ENCODE measurements at regions not wholly inside any gene's neighbourhood (a gene's known extent, or its start where the extent isn't known, plus 50 kb on each side); places are given as distances from the start of the nearest gene placed in this dataset.

DNA sequence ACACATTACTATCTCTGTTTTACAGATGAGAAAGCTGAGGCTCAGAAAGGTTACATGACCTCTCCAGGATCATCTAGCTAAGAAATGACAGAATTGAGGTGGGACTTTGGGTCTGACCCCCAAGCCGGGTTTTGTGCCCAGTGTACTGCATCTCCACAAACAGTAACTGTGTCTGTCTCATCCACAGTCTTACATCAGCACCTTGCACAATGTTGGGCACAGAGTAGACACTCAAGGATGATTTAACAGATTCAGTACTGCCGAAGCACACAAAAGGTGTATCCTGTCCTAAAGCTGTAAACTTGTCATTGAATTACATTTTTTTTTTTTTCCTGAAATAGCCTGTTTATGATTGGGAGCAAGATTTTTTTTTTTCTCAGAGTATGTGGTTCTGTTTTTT is 84.8 kb downstream of the ADCYAP1 start:
- DNase-seq (ENCODE audit: low read depth): no peak
- no peak overlapping the region for H3K4me3 ChIP-seq (ENCODE audit: low read depth, low read length)
- TF ChIP-seq, protein P1, sequence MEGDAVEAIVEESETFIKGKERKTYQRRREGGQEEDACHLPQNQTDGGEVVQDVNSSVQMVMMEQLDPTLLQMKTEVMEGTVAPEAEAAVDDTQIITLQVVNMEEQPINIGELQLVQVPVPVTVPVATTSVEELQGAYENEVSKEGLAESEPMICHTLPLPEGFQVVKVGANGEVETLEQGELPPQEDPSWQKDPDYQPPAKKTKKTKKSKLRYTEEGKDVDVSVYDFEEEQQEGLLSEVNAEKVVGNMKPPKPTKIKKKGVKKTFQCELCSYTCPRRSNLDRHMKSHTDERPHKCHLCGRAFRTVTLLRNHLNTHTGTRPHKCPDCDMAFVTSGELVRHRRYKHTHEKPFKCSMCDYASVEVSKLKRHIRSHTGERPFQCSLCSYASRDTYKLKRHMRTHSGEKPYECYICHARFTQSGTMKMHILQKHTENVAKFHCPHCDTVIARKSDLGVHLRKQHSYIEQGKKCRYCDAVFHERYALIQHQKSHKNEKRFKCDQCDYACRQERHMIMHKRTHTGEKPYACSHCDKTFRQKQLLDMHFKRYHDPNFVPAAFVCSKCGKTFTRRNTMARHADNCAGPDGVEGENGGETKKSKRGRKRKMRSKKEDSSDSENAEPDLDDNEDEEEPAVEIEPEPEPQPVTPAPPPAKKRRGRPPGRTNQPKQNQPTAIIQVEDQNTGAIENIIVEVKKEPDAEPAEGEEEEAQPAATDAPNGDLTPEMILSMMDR (IDR thresholded peaks at IDR 0.05; ENCODE audit: insufficient read depth, low read depth, low read length): no peak

DNA sequence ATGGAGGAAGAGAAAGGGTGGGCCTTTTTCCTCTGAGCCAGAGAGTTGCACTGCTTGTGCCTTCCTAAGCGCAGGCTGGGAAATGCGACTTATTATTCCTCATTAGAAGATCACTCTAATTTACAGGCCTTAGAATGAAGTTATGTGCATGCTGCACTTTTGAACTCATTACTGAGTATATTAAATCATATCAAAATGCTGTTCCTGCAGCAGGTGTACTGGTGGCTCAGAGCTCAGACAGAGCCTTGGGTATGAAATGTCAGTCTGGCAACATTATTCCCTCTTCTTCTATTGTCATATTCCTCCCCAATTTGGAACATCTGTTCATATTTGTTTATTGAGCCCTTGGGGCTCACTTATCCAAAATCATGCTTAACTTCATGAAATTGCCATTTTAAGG is 85.5 kb downstream of the ADCYAP1 start:
- H3K4me3 ChIP-seq (ENCODE audit: low read depth, low read length): no peak overlapping the region
- no peak for DNase-seq (ENCODE audit: low read depth)
- TF ChIP-seq, protein P1 (IDR thresholded peaks at IDR 0.05; ENCODE audit: insufficient read depth, low read depth, low read length): no peak

DNA sequence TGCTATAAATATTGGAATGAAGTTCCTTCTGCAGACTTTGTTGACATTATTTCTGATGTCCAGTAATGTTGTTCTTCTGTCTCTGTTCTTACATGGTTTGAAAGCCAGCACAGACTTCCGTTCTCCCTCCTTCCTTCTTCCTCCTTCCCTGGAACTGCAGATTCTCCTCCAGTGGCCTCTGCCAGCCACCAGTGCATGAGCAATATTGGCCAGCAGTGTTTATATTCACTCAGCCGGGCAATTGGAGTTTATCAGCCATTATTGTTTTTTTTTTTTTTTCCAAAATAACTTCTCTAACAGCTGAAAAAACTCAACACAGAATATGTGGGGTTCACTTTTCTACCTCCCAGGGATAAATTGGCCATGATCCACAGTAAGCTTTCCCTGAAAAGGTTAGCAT is 86.8 kb downstream of the ADCYAP1 start:
- TF ChIP-seq, protein P1 (IDR thresholded peaks at IDR 0.05; ENCODE audit: insufficient read depth, low read depth, low read length): no peak
- H3K4me3 ChIP-seq (ENCODE audit: low read depth, low read length): no peak overlapping the region
- DNase-seq (ENCODE audit: low read depth): no peak

DNA sequence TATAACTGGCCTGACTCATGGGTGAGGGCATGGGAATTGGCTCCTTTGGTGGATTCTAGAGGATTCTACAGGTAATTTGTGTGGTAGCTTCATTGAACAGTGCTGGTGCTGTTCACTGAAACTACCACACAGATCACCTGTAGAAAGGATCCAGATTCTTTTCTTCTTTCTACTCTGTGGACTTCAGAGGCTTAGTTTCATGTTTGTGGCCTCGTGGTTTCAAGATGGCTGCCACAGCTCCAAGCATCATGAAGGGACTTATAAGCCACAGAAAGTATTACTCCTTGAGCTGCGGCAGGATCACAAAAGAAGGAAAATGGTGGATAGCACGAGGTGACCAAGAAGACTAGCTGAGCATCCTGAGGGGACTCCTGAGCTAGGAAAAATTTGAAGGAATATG is 88.9 kb downstream of the ADCYAP1 start:
- TF ChIP-seq, protein P1 (IDR thresholded peaks at IDR 0.05; ENCODE audit: insufficient read depth, low read depth, low read length): no peak
- DNase-seq (ENCODE audit: low read depth): no peak
- no peak overlapping the region for H3K4me3 ChIP-seq (ENCODE audit: low read depth, low read length)

DNA sequence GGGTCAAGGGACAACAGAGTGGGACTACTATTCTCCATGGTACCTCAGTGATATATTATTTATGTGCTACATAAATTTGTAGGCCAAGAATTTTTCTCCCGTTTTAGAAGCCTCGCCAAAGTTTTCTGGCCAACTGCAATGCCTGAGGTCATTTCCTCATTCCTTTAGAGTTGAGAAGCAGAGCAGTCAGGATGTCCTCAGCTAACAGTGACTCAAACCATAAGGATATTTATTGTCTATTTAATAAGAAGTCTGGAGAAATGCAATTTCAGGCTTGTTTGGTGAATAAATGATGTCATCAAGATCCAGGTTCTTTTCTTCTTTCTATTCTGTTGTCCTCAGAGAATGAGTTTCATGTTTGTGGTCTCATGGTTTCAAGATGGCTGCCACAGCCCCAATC is 91.0 kb downstream of the ADCYAP1 start:
- TF ChIP-seq, protein P1 (IDR thresholded peaks at IDR 0.05; ENCODE audit: insufficient read depth, low read depth, low read length): no peak
- H3K4me3 ChIP-seq (ENCODE audit: low read depth, low read length): no peak overlapping the region
- peak; percentile 58 for DNase-seq (ENCODE audit: low read depth)

DNA sequence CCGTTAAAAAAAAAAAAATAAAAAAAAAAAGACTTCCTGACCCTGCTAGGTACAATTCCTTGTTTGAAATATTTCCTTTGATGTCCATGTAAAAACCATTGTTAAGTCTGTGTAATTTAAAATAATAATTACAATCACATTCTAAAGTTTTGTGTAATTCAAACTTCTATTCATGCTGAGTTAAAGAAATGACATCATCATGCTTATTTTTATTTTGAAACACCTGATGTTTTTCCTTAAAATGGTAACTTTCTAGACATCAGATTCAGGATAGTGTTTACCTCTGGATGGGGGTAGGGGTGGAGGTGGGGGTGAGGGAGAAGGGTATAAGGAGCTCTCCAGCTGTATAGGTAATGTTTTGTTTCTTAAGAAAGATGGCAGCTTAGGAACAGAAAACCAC is 92.8 kb downstream of the ADCYAP1 start:
- TF ChIP-seq, protein P1 (IDR thresholded peaks at IDR 0.05; ENCODE audit: insufficient read depth, low read depth, low read length): no peak
- H3K4me3 ChIP-seq (ENCODE audit: low read depth, low read length): no peak overlapping the region
- no peak for DNase-seq (ENCODE audit: low read depth)

DNA sequence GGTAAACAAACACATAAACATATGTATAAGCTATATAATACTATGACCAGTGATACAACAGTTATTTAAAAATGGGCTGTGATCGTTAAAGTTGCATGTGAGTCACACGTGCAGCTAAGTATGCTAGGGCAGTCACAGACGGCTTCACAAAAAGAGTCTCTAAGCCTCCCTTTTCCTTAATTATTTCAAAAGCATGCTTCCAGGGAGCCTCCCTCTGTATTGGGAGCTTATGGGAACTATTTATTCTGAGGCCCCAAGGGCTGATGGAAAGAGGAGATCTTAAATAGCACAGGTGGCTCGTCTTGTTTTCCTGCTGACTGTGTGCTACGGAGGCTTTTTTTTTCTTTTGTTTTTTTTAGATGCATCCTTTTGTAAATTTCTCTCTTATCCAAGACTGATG is 94.3 kb downstream of the ADCYAP1 start:
- TF ChIP-seq, protein P1 (IDR thresholded peaks at IDR 0.05; ENCODE audit: insufficient read depth, low read depth, low read length): no peak
- peak; percentile 19 for DNase-seq (ENCODE audit: low read depth)
- H3K4me3 ChIP-seq (ENCODE audit: low read depth, low read length): no peak overlapping the region

Data from fibroblast of villous mesenchyme (primary cell).